ENCODE measurements at regions not wholly inside any gene's neighbourhood (a gene's known extent, or its start where the extent isn't known, plus 50 kb on each side); places are given as distances from the start of the nearest gene placed in this dataset.

- Histone ChIP-seq H3K36me3 (ENCODE audit: insufficient read depth, low read length) (no peaks in the 10 kb centered on the region), H3K27me3 (ENCODE audit: insufficient read depth, low read length) (no peaks in the 10 kb centered on the region), H3K4me3 (ENCODE audit: low read depth, low read length, poor library complexity, severe bottlenecking) (no peak overlapping the region), H2AFZ (ENCODE audit: low read length) (no peak overlapping the region), H4K20me1 (ENCODE audit: insufficient read depth, low read length) (no peaks in the 10 kb centered on the region), H3F3A (ENCODE audit: insufficient read depth, low read length) (no peaks in the 10 kb centered on the region), H3K4me2 (ENCODE audit: low read length) (no peak overlapping the region), H3K9me2 (ENCODE audit: low read depth, low read length) (no peaks in the 10 kb centered on the region), H3K27ac (ENCODE audit: low read depth, low read length, poor library complexity, severe bottlenecking) (no peak overlapping the region), H3K4me1 (ENCODE audit: insufficient read depth, low read length, severe bottlenecking) (no peaks in the 10 kb centered on the region), H3K79me2 (ENCODE audit: insufficient read depth, low read length) (no peaks in the 10 kb centered on the region), H3K9ac (ENCODE audit: low read length) (no peak overlapping the region), H3K9me3 (ENCODE audit: low read length) (no peaks in the 10 kb centered on the region)
- TF ChIP-seq CTCF (IDR thresholded peaks at IDR 0.05; ENCODE audit: low read length) = no peak
- no peak for TF ChIP-seq EZH2 (IDR thresholded peaks at IDR 0.05; ENCODE audit: borderline replicate concordance, low read length)
Observed at GRCh38 chr5:9888501-9888901, 258.4 kb upstream of the TAS2R1 start.

DNA sequence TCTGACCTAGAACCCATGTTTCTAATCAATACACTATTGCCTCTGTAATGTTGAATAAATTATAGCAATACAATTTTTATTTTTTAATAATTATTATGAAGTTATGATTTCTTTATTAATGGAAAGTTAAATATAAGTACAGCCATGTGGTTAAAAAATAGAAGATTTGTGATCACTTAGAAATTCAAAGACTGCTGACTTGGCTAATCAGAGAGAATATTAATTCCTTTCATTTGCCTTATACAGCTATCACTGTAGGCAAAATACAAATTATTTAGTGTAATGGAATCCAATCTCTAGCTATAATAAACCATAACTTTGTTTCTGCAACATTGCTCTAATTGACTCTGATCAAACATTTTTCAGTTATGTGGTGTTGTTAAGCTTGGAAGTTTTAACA lies 255.0 kb upstream of the TAS2R1 start:
- TF ChIP-seq EZH2 (IDR thresholded peaks at IDR 0.05; ENCODE audit: borderline replicate concordance, low read length) (no peak), CTCF (IDR thresholded peaks at IDR 0.05; ENCODE audit: low read length) (no peak)
- Histone ChIP-seq H3K4me1 (ENCODE audit: insufficient read depth, low read length, severe bottlenecking) (no peaks in the 10 kb centered on the region), H3K27ac (ENCODE audit: low read depth, low read length, poor library complexity, severe bottlenecking) (no peak overlapping the region)

GRCh38 chr5:9878206-9878605 lies 248.1 kb upstream of the TAS2R1 start:
- Histone ChIP-seq H3K4me3 (ENCODE audit: low read depth, low read length, poor library complexity, severe bottlenecking) (no peak overlapping the region), H3K4me1 (ENCODE audit: insufficient read depth, low read length, severe bottlenecking) (no peaks in the 10 kb centered on the region), H3K9me3 (ENCODE audit: low read length) (no peaks in the 10 kb centered on the region), H3K27me3 (ENCODE audit: insufficient read depth, low read length) (no peaks in the 10 kb centered on the region), H3F3A (ENCODE audit: insufficient read depth, low read length) (no peaks in the 10 kb centered on the region), H3K9me2 (ENCODE audit: low read depth, low read length) (no peaks in the 10 kb centered on the region), H3K36me3 (ENCODE audit: insufficient read depth, low read length) (no peaks in the 10 kb centered on the region), H2AFZ (ENCODE audit: low read length) (no peak overlapping the region), H3K9ac (ENCODE audit: low read length) (no peak overlapping the region), H3K79me2 (ENCODE audit: insufficient read depth, low read length) (no peaks in the 10 kb centered on the region), H3K4me2 (ENCODE audit: low read length) (no peak overlapping the region), H4K20me1 (ENCODE audit: insufficient read depth, low read length) (no peaks in the 10 kb centered on the region), H3K27ac (ENCODE audit: low read depth, low read length, poor library complexity, severe bottlenecking) (no peak overlapping the region)
- no peak for TF ChIP-seq CTCF (IDR thresholded peaks at IDR 0.05; ENCODE audit: low read length)
- no peak for TF ChIP-seq EZH2 (IDR thresholded peaks at IDR 0.05; ENCODE audit: borderline replicate concordance, low read length)

More for the DNA sequence above, 255.0 kb upstream of the TAS2R1 start:
- H3K4me3 ChIP-seq (ENCODE audit: low read depth, low read length, poor library complexity, severe bottlenecking) = no peak overlapping the region
- H3K27me3 ChIP-seq (ENCODE audit: insufficient read depth, low read length) = no peaks in the 10 kb centered on the region
- H2AFZ ChIP-seq (ENCODE audit: low read length) = no peak overlapping the region
- no peaks in the 10 kb centered on the region for H3K79me2 ChIP-seq (ENCODE audit: insufficient read depth, low read length)
- H3F3A ChIP-seq (ENCODE audit: insufficient read depth, low read length) = no peaks in the 10 kb centered on the region
- H4K20me1 ChIP-seq (ENCODE audit: insufficient read depth, low read length) = no peaks in the 10 kb centered on the region
- H3K9ac ChIP-seq (ENCODE audit: low read length) = no peak overlapping the region
- no peaks in the 10 kb centered on the region for H3K9me3 ChIP-seq (ENCODE audit: low read length)
- no peak overlapping the region for H3K4me2 ChIP-seq (ENCODE audit: low read length)
- H3K9me2 ChIP-seq (ENCODE audit: low read depth, low read length) = no peaks in the 10 kb centered on the region
- no peaks in the 10 kb centered on the region for H3K36me3 ChIP-seq (ENCODE audit: insufficient read depth, low read length)
